ENCODE measurements at regions not wholly inside any gene's neighbourhood (a gene's known extent, or its start where the extent isn't known, plus 50 kb on each side); places are given as distances from the start of the nearest gene placed in this dataset.

DNA sequence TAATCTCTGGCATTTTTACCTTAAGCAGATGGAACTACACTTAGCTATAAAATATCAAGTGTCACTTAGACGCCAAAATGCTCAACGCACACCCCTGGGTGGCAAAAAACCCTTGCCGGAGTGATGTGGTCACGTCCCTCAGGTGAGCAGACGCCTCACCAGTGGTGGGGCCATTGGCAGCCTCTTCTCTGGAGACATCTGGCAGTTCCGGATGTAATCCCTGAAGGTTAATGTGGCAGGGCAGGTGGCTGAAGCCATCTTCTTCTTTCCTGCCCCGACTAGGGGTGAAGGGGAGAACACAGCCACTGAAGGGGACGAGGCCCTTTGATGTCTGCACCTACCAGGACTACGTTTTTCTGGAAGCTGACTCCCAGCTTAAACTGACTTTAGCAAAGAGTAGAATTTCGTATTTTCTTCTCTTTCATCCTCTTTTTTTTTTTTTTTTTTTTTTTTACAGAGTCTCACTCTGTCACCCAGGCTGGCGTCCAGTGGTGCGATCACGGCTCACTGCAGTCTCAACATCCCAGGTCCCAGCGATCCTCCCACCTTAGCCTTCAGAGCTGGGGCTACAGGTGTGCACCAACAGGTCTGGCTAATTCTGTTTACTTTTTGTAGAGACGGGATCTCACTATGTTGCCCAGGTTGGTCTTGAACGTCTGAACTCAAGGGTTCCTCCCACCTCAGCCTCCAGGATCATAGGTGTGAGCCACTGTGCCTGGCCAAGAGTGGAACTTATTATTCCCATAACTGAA, 152.1 kb downstream of the TTLL2 start:
- Histone ChIP-seq H3K9ac (ENCODE audit: low read depth, low read length) (no peak overlapping the region), H3K4me2 (ENCODE audit: insufficient read depth, low read length) (no peak overlapping the region), H3K36me3 (ENCODE audit: insufficient read depth, low read length) (no peaks in the 10 kb centered on the region), H3K27me3 (ENCODE audit: insufficient read depth, low read length, poor library complexity) (no peaks in the 10 kb centered on the region), H3K9me3 (ENCODE audit: insufficient read depth, low read length, severe bottlenecking) (no peaks in the 10 kb centered on the region), H2AFZ (ENCODE audit: low read depth, low read length) (no peak overlapping the region), H3K4me3 (ENCODE audit: low read depth in 1 of 2, low read length in 2 of 2) (no peak overlapping the region), H3K4me1 (ENCODE audit: insufficient read depth, low read length) (no peaks in the 10 kb centered on the region), H3K27ac (ENCODE audit: low read length) (no peak overlapping the region), H4K20me1 (ENCODE audit: insufficient read depth, low read length) (no peaks in the 10 kb centered on the region), H3K79me2 (ENCODE audit: insufficient read depth, low read length) (no peaks in the 10 kb centered on the region)
- no peak for TF ChIP-seq EZH2 (IDR thresholded peaks at IDR 0.05; ENCODE audit: borderline replicate concordance, low read depth, low read length, severe bottlenecking)
- TF ChIP-seq, protein P1, sequence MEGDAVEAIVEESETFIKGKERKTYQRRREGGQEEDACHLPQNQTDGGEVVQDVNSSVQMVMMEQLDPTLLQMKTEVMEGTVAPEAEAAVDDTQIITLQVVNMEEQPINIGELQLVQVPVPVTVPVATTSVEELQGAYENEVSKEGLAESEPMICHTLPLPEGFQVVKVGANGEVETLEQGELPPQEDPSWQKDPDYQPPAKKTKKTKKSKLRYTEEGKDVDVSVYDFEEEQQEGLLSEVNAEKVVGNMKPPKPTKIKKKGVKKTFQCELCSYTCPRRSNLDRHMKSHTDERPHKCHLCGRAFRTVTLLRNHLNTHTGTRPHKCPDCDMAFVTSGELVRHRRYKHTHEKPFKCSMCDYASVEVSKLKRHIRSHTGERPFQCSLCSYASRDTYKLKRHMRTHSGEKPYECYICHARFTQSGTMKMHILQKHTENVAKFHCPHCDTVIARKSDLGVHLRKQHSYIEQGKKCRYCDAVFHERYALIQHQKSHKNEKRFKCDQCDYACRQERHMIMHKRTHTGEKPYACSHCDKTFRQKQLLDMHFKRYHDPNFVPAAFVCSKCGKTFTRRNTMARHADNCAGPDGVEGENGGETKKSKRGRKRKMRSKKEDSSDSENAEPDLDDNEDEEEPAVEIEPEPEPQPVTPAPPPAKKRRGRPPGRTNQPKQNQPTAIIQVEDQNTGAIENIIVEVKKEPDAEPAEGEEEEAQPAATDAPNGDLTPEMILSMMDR (IDR thresholded peaks at IDR 0.05; ENCODE audit: borderline replicate concordance, extremely low read depth, low read length, poor library complexity, severe bottlenecking), result no peak
- DNase-seq (no peak), ATAC-seq (ENCODE audit: insufficient read depth, low read depth) (no peak)

DNA sequence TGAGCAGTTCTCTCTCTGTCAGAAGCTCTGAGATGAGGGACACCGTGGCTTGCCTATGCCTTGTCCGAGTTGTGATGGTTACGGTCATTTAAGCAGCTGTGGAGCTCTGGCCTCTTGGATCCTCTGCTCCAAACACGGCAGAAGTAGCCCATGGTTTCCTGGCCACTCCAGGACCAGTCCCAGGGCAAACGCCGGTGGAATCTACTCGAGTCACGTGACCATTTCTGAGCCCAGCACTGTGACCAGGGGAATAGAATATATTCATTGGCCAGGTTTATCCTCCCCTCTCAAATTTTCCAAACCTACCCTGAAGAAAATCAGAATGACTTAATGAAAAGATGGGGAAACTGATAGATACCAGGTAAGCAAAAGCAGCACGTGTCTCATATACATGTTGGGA, 152.8 kb downstream of the TTLL2 start:
- no peaks in the 10 kb centered on the region for H3K36me3 ChIP-seq (ENCODE audit: insufficient read depth, low read length)
- no peak overlapping the region for H3K27ac ChIP-seq (ENCODE audit: low read length)
- no peak for ATAC-seq (ENCODE audit: insufficient read depth, low read depth)
- H3K4me2 ChIP-seq (ENCODE audit: insufficient read depth, low read length), result no peak overlapping the region
- no peaks in the 10 kb centered on the region for H3K79me2 ChIP-seq (ENCODE audit: insufficient read depth, low read length)
- TF ChIP-seq EZH2 (IDR thresholded peaks at IDR 0.05; ENCODE audit: borderline replicate concordance, low read depth, low read length, severe bottlenecking), result no peak
- TF ChIP-seq, protein P1 (IDR thresholded peaks at IDR 0.05; ENCODE audit: borderline replicate concordance, extremely low read depth, low read length, poor library complexity, severe bottlenecking), result no peak
- H3K4me1 ChIP-seq (ENCODE audit: insufficient read depth, low read length), result no peaks in the 10 kb centered on the region
- H3K4me3 ChIP-seq (ENCODE audit: low read depth in 1 of 2, low read length in 2 of 2), result no peak overlapping the region
- no peaks in the 10 kb centered on the region for H3K27me3 ChIP-seq (ENCODE audit: insufficient read depth, low read length, poor library complexity)
- no peak for DNase-seq
- H3K9me3 ChIP-seq (ENCODE audit: insufficient read depth, low read length, severe bottlenecking), result no peaks in the 10 kb centered on the region
- H2AFZ ChIP-seq (ENCODE audit: low read depth, low read length), result no peak overlapping the region
- H3K9ac ChIP-seq (ENCODE audit: low read depth, low read length), result no peak overlapping the region
- no peaks in the 10 kb centered on the region for H4K20me1 ChIP-seq (ENCODE audit: insufficient read depth, low read length)

DNA sequence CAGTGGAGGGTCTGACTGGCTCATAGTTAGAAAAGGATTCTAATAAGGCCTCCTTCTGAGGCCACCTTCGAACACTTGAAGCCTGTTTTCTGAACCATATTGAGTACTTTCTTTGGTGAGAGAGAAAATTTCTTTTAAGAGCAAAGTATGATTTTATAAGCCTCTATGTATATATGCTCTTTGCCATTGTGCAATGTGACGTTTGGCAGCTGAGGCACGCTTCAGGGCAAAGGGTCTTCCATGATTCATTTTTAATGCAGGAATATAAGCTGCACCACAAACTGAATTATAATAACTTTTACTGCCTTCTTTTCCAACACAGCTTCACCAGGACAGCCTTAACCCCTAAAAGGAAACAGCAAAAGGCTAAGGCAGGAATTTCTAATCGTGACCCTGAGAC, 154.4 kb downstream of the TTLL2 start:
- H3K4me2 ChIP-seq (ENCODE audit: insufficient read depth, low read length), result no peak overlapping the region
- no peak overlapping the region for H3K4me3 ChIP-seq (ENCODE audit: low read depth in 1 of 2, low read length in 2 of 2)
- H3K27ac ChIP-seq (ENCODE audit: low read length), result no peak overlapping the region
- H2AFZ ChIP-seq (ENCODE audit: low read depth, low read length), result no peak overlapping the region
- no peaks in the 10 kb centered on the region for H3K27me3 ChIP-seq (ENCODE audit: insufficient read depth, low read length, poor library complexity)
- no peak overlapping the region for H3K9ac ChIP-seq (ENCODE audit: low read depth, low read length)
- no peaks in the 10 kb centered on the region for H3K79me2 ChIP-seq (ENCODE audit: insufficient read depth, low read length)
- no peaks in the 10 kb centered on the region for H3K4me1 ChIP-seq (ENCODE audit: insufficient read depth, low read length)
- no peaks in the 10 kb centered on the region for H3K9me3 ChIP-seq (ENCODE audit: insufficient read depth, low read length, severe bottlenecking)
- H4K20me1 ChIP-seq (ENCODE audit: insufficient read depth, low read length), result no peaks in the 10 kb centered on the region
- TF ChIP-seq, protein P1 (IDR thresholded peaks at IDR 0.05; ENCODE audit: borderline replicate concordance, extremely low read depth, low read length, poor library complexity, severe bottlenecking), result no peak
- TF ChIP-seq EZH2 (IDR thresholded peaks at IDR 0.05; ENCODE audit: borderline replicate concordance, low read depth, low read length, severe bottlenecking), result no peak
- ATAC-seq (ENCODE audit: insufficient read depth, low read depth), result no peak
- H3K36me3 ChIP-seq (ENCODE audit: insufficient read depth, low read length), result no peaks in the 10 kb centered on the region
- DNase-seq, result no peak
